Osteoblast (primary cell): ENCODE measurements at regions not wholly inside any gene's neighbourhood (a gene's known extent, or its start where the extent isn't known, plus 50 kb on each side); places are given as distances from the start of the nearest gene placed in this dataset.

Experiments used
- DNase-seq: peaks from one replicate; pipeline ENCODE4 v3.0.0; 2011; ENCODE audit warnings: low spot score, mixed read lengths; ENCODE audit not compliant: insufficient read length; ENCODE audit errors: missing footprints
- H2AFZ ChIP-seq: 2 replicates; pipeline ENCODE4 v1.6.0; 2011; ENCODE audit warnings: mild to moderate bottlenecking, low read length
- H3K27ac ChIP-seq: 2 replicates; pipeline ENCODE4 v1.5.1; 2011; ENCODE audit warnings: mild to moderate bottlenecking, low read depth, low read length, moderate library complexity
- H3K27me3 ChIP-seq: 2 replicates; pipeline ENCODE4 v1.6.0; 2012; ENCODE audit warnings: mild to moderate bottlenecking, control low read depth, inconsistent platforms, low read length, moderate library complexity; ENCODE audit not compliant: insufficient read depth
- H3K36me3 ChIP-seq: 2 replicates; pipeline ENCODE4 v1.5.1; 2011; ENCODE audit warnings: mild to moderate bottlenecking, low read length, control low read depth, moderate library complexity; ENCODE audit not compliant: insufficient read depth
- H3K4me1 ChIP-seq: 2 replicates; pipeline ENCODE4 v1.5.1; 2011; ENCODE audit warnings: mild to moderate bottlenecking, low read length, control low read depth, moderate library complexity; ENCODE audit not compliant: insufficient read depth
- H3K4me2 ChIP-seq: 2 replicates; pipeline ENCODE4 v1.6.0; 2011; ENCODE audit warnings: mild to moderate bottlenecking, low read length; ENCODE audit not compliant: insufficient read depth
- H3K4me3 ChIP-seq: fragments of 200-600 bp; sonication (generic); 3 replicates; pipeline ENCODE4 v1.5.1; 2012; ENCODE audit warnings: mild to moderate bottlenecking, low read length, inconsistent platforms; ENCODE audit not compliant: insufficient read depth
- H3K79me2 ChIP-seq: 2 replicates; pipeline ENCODE4 v1.6.0; 2012; ENCODE audit warnings: mild to moderate bottlenecking, low read length, control low read depth, inconsistent platforms; ENCODE audit not compliant: insufficient read depth
- H3K9me3 ChIP-seq: 2 replicates; pipeline ENCODE4 v1.5.1; 2011; ENCODE audit warnings: low read depth, low read length, control low read depth
- H4K20me1 ChIP-seq: 2 replicates; pipeline ENCODE4 v1.6.0; 2012; ENCODE audit warnings: mild to moderate bottlenecking, low read length, control low read depth; ENCODE audit not compliant: insufficient read depth
- CTCF ChIP-seq: IDR thresholded peaks from 2 replicates; pipeline ENCODE4 v1.5.1; 2011; ENCODE audit warnings: mild to moderate bottlenecking, low read depth, low read length, moderate library complexity; ENCODE audit errors: extremely low read depth

DNA sequence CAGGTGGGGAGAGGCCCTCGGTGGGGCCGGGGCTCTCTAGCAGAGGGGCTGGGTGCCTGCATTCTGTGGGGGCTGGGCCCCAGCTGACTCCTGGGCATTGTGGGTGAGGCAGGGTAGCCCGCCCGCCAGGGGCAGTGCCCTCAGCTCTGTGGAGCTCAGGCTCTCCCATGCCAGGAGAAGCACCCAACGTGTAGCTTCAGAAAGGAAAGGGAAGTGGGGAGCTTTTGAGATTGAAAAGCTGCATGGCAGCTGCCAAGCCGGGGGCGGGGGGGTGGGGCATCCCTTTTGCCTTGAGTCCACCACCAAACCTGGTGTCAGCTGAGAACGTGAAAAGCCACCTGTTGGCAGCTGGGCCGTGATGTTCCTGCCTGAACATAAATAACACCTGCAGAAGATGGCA is 192.1 kb upstream of the CIBAR2 start:
- H3K9me3 ChIP-seq = no peaks in the 10 kb centered on the region
- no peaks in the 10 kb centered on the region for H3K79me2 ChIP-seq
- no peak overlapping the region for H2AFZ ChIP-seq
- H3K4me3 ChIP-seq = no peak overlapping the region
- H3K4me1 ChIP-seq = peaks cover 11% of the 10 kb centered on the region
- no peak for TF ChIP-seq CTCF
- no peaks in the 10 kb centered on the region for H3K36me3 ChIP-seq
- H3K27ac ChIP-seq = no peak overlapping the region
- no peak for DNase-seq
- H3K27me3 ChIP-seq = no peaks in the 10 kb centered on the region
- peaks cover 42% of the 10 kb centered on the region for H4K20me1 ChIP-seq
- no peak overlapping the region for H3K4me2 ChIP-seq

DNA sequence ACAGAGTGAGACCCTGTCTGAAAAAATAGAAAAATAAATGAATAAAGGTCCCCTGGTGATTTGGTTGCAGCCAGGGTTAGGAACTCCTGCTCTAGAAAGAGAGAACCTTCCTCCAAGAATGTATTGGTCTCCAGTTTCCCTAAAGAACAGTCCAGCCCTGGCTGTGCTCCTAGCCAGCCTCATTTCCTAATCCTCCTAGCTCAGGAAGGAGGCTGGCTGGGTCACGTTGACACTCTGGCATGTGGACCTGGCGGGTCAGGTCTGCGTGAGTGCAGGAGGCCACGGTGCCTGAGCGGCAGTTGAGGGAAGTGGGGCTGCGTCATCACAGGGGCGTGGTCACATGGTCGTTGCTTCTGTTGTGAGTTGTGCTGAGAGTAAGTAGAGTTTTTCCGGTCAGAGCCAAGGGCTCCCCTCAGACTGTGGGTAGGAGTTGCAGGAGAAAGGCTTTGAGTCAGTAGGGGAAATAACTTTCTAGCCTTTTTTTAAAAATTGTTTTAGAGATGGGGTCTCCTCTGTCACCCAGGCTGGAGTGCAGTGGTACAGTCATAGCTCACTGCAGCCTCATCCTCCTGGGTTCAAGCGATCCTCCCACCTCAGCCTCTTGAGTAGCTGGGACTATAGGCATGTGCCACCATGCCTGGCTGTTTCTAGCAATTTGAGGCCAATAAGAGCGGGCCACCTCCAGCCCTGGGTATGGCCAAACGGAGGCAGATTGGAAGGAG is 194.0 kb upstream of the CIBAR2 start:
- Histone ChIP-seq H3K27ac (peak overlapping the region; percentile 51), H3K9me3 (no peaks in the 10 kb centered on the region), H3K4me2 (peak overlapping the region; percentile 51), H3K4me3 (no peak overlapping the region), H3K4me1 (peaks cover 11% of the 10 kb centered on the region), H4K20me1 (peaks cover 44% of the 10 kb centered on the region), H3K79me2 (no peaks in the 10 kb centered on the region), H3K36me3 (no peaks in the 10 kb centered on the region), H2AFZ (peak overlapping the region; percentile 68), H3K27me3 (no peaks in the 10 kb centered on the region)
- TF ChIP-seq CTCF = no peak
- peak; percentile 99 for DNase-seq

- no peak for DNase-seq
- Histone ChIP-seq H3K27me3 (no peaks in the 10 kb centered on the region), H3K4me1 (peaks cover 11% of the 10 kb centered on the region), H3K9me3 (no peaks in the 10 kb centered on the region), H3K4me2 (no peak overlapping the region), H4K20me1 (peaks cover 37% of the 10 kb centered on the region), H3K4me3 (no peak overlapping the region), H3K27ac (peak overlapping the region; percentile 51), H3K36me3 (no peaks in the 10 kb centered on the region), H2AFZ (no peak overlapping the region), H3K79me2 (no peaks in the 10 kb centered on the region)
- no peak for TF ChIP-seq CTCF
Observed at GRCh38 chr16:85306793-85307551, 194.7 kb upstream of the CIBAR2 start.
